ENCODE measurements at regions not wholly inside any gene's neighbourhood (a gene's known extent, or its start where the extent isn't known, plus 50 kb on each side); places are given as distances from the start of the nearest gene placed in this dataset.
"Not testable (repeated sequence)": the region's sequence is repeated elsewhere in the genome, so short reads cannot be mapped to it uniquely, and the experiment has no call there.

- Histone ChIP-seq H3K27me3 (ENCODE audit: insufficient read depth, low read length, poor library complexity) (no peaks in the 10 kb centered on the region), H3K9me3 (ENCODE audit: insufficient read depth, low read length, severe bottlenecking) (no peaks in the 10 kb centered on the region), H2AFZ (ENCODE audit: low read depth, low read length) (no peak overlapping the region), H3K4me2 (ENCODE audit: insufficient read depth, low read length) (no peak overlapping the region), H3K9ac (ENCODE audit: low read depth, low read length) (no peak overlapping the region), H3K36me3 (ENCODE audit: insufficient read depth, low read length) (no peaks in the 10 kb centered on the region), H3K27ac (ENCODE audit: low read length) (no peak overlapping the region), H3K4me3 (ENCODE audit: low read depth in 1 of 2, low read length in 2 of 2) (no peak overlapping the region), H4K20me1 (ENCODE audit: insufficient read depth, low read length) (no peaks in the 10 kb centered on the region), H3K4me1 (ENCODE audit: insufficient read depth, low read length) (no peaks in the 10 kb centered on the region), H3K79me2 (ENCODE audit: insufficient read depth, low read length) (no peaks in the 10 kb centered on the region)
- ATAC-seq (ENCODE audit: insufficient read depth, low read depth) (no peak), DNase-seq (no peak)
- no peak for TF ChIP-seq CTCF (IDR thresholded peaks at IDR 0.05; ENCODE audit: borderline replicate concordance, extremely low read depth, low read length, poor library complexity, severe bottlenecking)
- TF ChIP-seq EZH2 (IDR thresholded peaks at IDR 0.05; ENCODE audit: borderline replicate concordance, low read depth, low read length, severe bottlenecking), result no peak
Observed at GRCh38 chr4:100631281-100631968, 113.6 kb upstream of the EMCN start.

GRCh38 chr4:100630341-100630740, 112.5 kb upstream of the EMCN start:
- Histone ChIP-seq H3K9me3 (ENCODE audit: insufficient read depth, low read length, severe bottlenecking) (no peaks in the 10 kb centered on the region), H2AFZ (ENCODE audit: low read depth, low read length) (no peak overlapping the region), H3K4me3 (ENCODE audit: low read depth in 1 of 2, low read length in 2 of 2) (no peak overlapping the region), H3K4me1 (ENCODE audit: insufficient read depth, low read length) (no peaks in the 10 kb centered on the region), H3K36me3 (ENCODE audit: insufficient read depth, low read length) (no peaks in the 10 kb centered on the region), H3K79me2 (ENCODE audit: insufficient read depth, low read length) (no peaks in the 10 kb centered on the region), H4K20me1 (ENCODE audit: insufficient read depth, low read length) (no peaks in the 10 kb centered on the region), H3K27ac (ENCODE audit: low read length) (no peak overlapping the region), H3K27me3 (ENCODE audit: insufficient read depth, low read length, poor library complexity) (no peaks in the 10 kb centered on the region), H3K4me2 (ENCODE audit: insufficient read depth, low read length) (no peak overlapping the region), H3K9ac (ENCODE audit: low read depth, low read length) (no peak overlapping the region)
- TF ChIP-seq EZH2 (IDR thresholded peaks at IDR 0.05; ENCODE audit: borderline replicate concordance, low read depth, low read length, severe bottlenecking) (no peak), CTCF (IDR thresholded peaks at IDR 0.05; ENCODE audit: borderline replicate concordance, extremely low read depth, low read length, poor library complexity, severe bottlenecking) (no peak)
- DNase-seq, result no peak
- ATAC-seq (ENCODE audit: insufficient read depth, low read depth), result no peak

GRCh38 chr4:100609810-100610209, 92.0 kb upstream of the EMCN start:
- Histone ChIP-seq H3K4me1 (ENCODE audit: insufficient read depth, low read length) (no peaks in the 10 kb centered on the region), H3K9me3 (ENCODE audit: insufficient read depth, low read length, severe bottlenecking) (no peaks in the 10 kb centered on the region), H4K20me1 (ENCODE audit: insufficient read depth, low read length) (no peaks in the 10 kb centered on the region), H3K27me3 (ENCODE audit: insufficient read depth, low read length, poor library complexity) (no peaks in the 10 kb centered on the region), H3K4me3 (ENCODE audit: low read depth in 1 of 2, low read length in 2 of 2) (no peak overlapping the region), H3K4me2 (ENCODE audit: insufficient read depth, low read length) (no peak overlapping the region), H2AFZ (ENCODE audit: low read depth, low read length) (no peak overlapping the region), H3K27ac (ENCODE audit: low read length) (no peak overlapping the region), H3K79me2 (ENCODE audit: insufficient read depth, low read length) (no peaks in the 10 kb centered on the region), H3K36me3 (ENCODE audit: insufficient read depth, low read length) (no peaks in the 10 kb centered on the region), H3K9ac (ENCODE audit: low read depth, low read length) (no peak overlapping the region)
- DNase-seq (no peak), ATAC-seq (ENCODE audit: insufficient read depth, low read depth) (0 out of 3 replicates have a peak, but pooled peaks have one; percentile 33)
- TF ChIP-seq CTCF (IDR thresholded peaks at IDR 0.05; ENCODE audit: borderline replicate concordance, extremely low read depth, low read length, poor library complexity, severe bottlenecking) (no peak), EZH2 (IDR thresholded peaks at IDR 0.05; ENCODE audit: borderline replicate concordance, low read depth, low read length, severe bottlenecking) (no peak)

GRCh38 chr4:100608651-100609050, 90.8 kb upstream of the EMCN start:
- H2AFZ ChIP-seq (ENCODE audit: low read depth, low read length); ATAC-seq (ENCODE audit: insufficient read depth, low read depth): not testable (repeated sequence)

More at GRCh38 chr4:100608651-100609050, 90.8 kb upstream of the EMCN start:
- not testable (repeated sequence) for H3K9me3 ChIP-seq (ENCODE audit: insufficient read depth, low read length, severe bottlenecking); DNase-seq; H3K9ac ChIP-seq (ENCODE audit: low read depth, low read length); H3K27ac ChIP-seq (ENCODE audit: low read length); H3K27me3 ChIP-seq (ENCODE audit: insufficient read depth, low read length, poor library complexity); H3K4me1 ChIP-seq (ENCODE audit: insufficient read depth, low read length); H3K4me2 ChIP-seq (ENCODE audit: insufficient read depth, low read length); H3K4me3 ChIP-seq (ENCODE audit: low read depth in 1 of 2, low read length in 2 of 2); H3K36me3 ChIP-seq (ENCODE audit: insufficient read depth, low read length); H3K79me2 ChIP-seq (ENCODE audit: insufficient read depth, low read length); H4K20me1 ChIP-seq (ENCODE audit: insufficient read depth, low read length)
